ENCODE measurements at regions not wholly inside any gene's neighbourhood (a gene's known extent, or its start where the extent isn't known, plus 50 kb on each side); places are given as distances from the start of the nearest gene placed in this dataset.

- Histone ChIP-seq H3K4me2 (ENCODE audit: low read length, poor library complexity, severe bottlenecking) (no peak overlapping the region), H2BK120ac (ENCODE audit: low read depth, low read length) (no peak overlapping the region), H2BK5ac (ENCODE audit: low read depth, low read length, poor library complexity, severe bottlenecking) (no peak overlapping the region), H3K18ac (ENCODE audit: low read depth in 1 of 2, low read length in 2 of 2) (no peak overlapping the region), H4K91ac (ENCODE audit: low read length) (no peak overlapping the region), H3K14ac (ENCODE audit: low read length in 2 of 2) (no peak overlapping the region), H3K9ac (ENCODE audit: low read length) (no peak overlapping the region), H3K36me3 (ENCODE audit: control insufficient read depth in 1 of 2, insufficient read depth in 2 of 2, low read depth in 1 of 2, low read length in 2 of 2) (no peaks in the 10 kb centered on the region), H3K27me3 (ENCODE audit: control insufficient read depth in 1 of 2, insufficient read depth in 1 of 2, low read length in 2 of 2) (no peaks in the 10 kb centered on the region), H3K4me1 (ENCODE audit: control insufficient read depth, insufficient read depth, low read depth, low read length) (no peaks in the 10 kb centered on the region), H3K4me3 (ENCODE audit: insufficient read depth in 1 of 2, low read depth in 1 of 2, low read length in 2 of 2) (no peak overlapping the region), H2AK5ac (ENCODE audit: low read length, severe bottlenecking) (no peak overlapping the region), H3K4ac (ENCODE audit: low read depth in 1 of 2, low read length in 2 of 2) (no peak overlapping the region), H3K9me3 (ENCODE audit: control insufficient read depth, low read length) (no peaks in the 10 kb centered on the region), H3K23ac (ENCODE audit: low read length in 2 of 2) (no peak overlapping the region), H4K8ac (ENCODE audit: low read length) (no peak overlapping the region), H2AFZ (ENCODE audit: low read depth, low read length) (no peak overlapping the region), H2BK12ac (ENCODE audit: low read length in 2 of 2) (no peak overlapping the region), H3K79me1 (replicated peaks; ENCODE audit: low read length, poor library complexity, severe bottlenecking) (no peaks in the 10 kb centered on the region), H3K27ac (ENCODE audit: low read length, poor library complexity, severe bottlenecking) (no peak overlapping the region), H2BK15ac (ENCODE audit: low read depth, poor library complexity, severe bottlenecking) (no peak overlapping the region)
- no CpG with 5 or more reads among the region's 3 CpGs for WGBS
- no peak for DNase-seq
Measured at GRCh38 chr13:106804991-106805390, 237.1 kb upstream of the ARGLU1 start.

GRCh38 chr13:106802917-106803316 is 235.0 kb upstream of the ARGLU1 start:
- Histone ChIP-seq H3K4me3 (ENCODE audit: insufficient read depth in 1 of 2, low read depth in 1 of 2, low read length in 2 of 2) (no peak overlapping the region), H3K23ac (ENCODE audit: low read length in 2 of 2) (no peak overlapping the region)

GRCh38 chr13:106799781-106800335 is 231.9 kb upstream of the ARGLU1 start:
- Histone ChIP-seq H3K9ac (ENCODE audit: low read length) (no peak overlapping the region), H3K27ac (ENCODE audit: low read length, poor library complexity, severe bottlenecking) (no peak overlapping the region), H3K4ac (ENCODE audit: low read depth in 1 of 2, low read length in 2 of 2) (no peak overlapping the region), H3K36me3 (ENCODE audit: control insufficient read depth in 1 of 2, insufficient read depth in 2 of 2, low read depth in 1 of 2, low read length in 2 of 2) (no peaks in the 10 kb centered on the region), H4K8ac (ENCODE audit: low read length) (no peak overlapping the region), H2BK5ac (ENCODE audit: low read depth, low read length, poor library complexity, severe bottlenecking) (no peak overlapping the region), H3K14ac (ENCODE audit: low read length in 2 of 2) (no peak overlapping the region), H3K27me3 (ENCODE audit: control insufficient read depth in 1 of 2, insufficient read depth in 1 of 2, low read length in 2 of 2) (peaks cover 3 to 4% of the 10 kb centered on the region in 2 experiments), H4K91ac (ENCODE audit: low read length) (no peak overlapping the region), H3K23ac (ENCODE audit: low read length in 2 of 2) (no peak overlapping the region), H2BK120ac (ENCODE audit: low read depth, low read length) (no peak overlapping the region), H3K79me1 (replicated peaks; ENCODE audit: low read length, poor library complexity, severe bottlenecking) (no peaks in the 10 kb centered on the region), H3K4me2 (ENCODE audit: low read length, poor library complexity, severe bottlenecking) (no peak overlapping the region), H2BK12ac (ENCODE audit: low read length in 2 of 2) (no peak overlapping the region), H3K18ac (ENCODE audit: low read depth in 1 of 2, low read length in 2 of 2) (no peak overlapping the region), H3K4me1 (ENCODE audit: control insufficient read depth, insufficient read depth, low read depth, low read length) (no peaks in the 10 kb centered on the region), H2AFZ (ENCODE audit: low read depth, low read length) (no peak overlapping the region), H3K9me3 (ENCODE audit: control insufficient read depth, low read length) (no peaks in the 10 kb centered on the region), H2BK15ac (ENCODE audit: low read depth, poor library complexity, severe bottlenecking) (no peak overlapping the region), H3K4me3 (ENCODE audit: insufficient read depth in 1 of 2, low read depth in 1 of 2, low read length in 2 of 2) (no peak overlapping the region), H2AK5ac (ENCODE audit: low read length, severe bottlenecking) (no peak overlapping the region)
- 67% methylated on average over 9 of the region's 10 CpGs for WGBS
- DNase-seq, result no peak

More at GRCh38 chr13:106802917-106803316, 235.0 kb upstream of the ARGLU1 start:
- Histone ChIP-seq H3K14ac (ENCODE audit: low read length in 2 of 2) (no peak overlapping the region), H3K79me1 (replicated peaks; ENCODE audit: low read length, poor library complexity, severe bottlenecking) (no peaks in the 10 kb centered on the region), H4K8ac (ENCODE audit: low read length) (no peak overlapping the region), H2BK12ac (ENCODE audit: low read length in 2 of 2) (no peak overlapping the region), H3K27ac (ENCODE audit: low read length, poor library complexity, severe bottlenecking) (no peak overlapping the region), H3K4me1 (ENCODE audit: control insufficient read depth, insufficient read depth, low read depth, low read length) (no peaks in the 10 kb centered on the region), H3K9ac (ENCODE audit: low read length) (no peak overlapping the region), H3K4me2 (ENCODE audit: low read length, poor library complexity, severe bottlenecking) (no peak overlapping the region), H2BK5ac (ENCODE audit: low read depth, low read length, poor library complexity, severe bottlenecking) (no peak overlapping the region), H3K36me3 (ENCODE audit: control insufficient read depth in 1 of 2, insufficient read depth in 2 of 2, low read depth in 1 of 2, low read length in 2 of 2) (no peaks in the 10 kb centered on the region), H3K27me3 (ENCODE audit: control insufficient read depth in 1 of 2, insufficient read depth in 1 of 2, low read length in 2 of 2) (peaks cover 3 to 4% of the 10 kb centered on the region in 2 experiments), H2AFZ (ENCODE audit: low read depth, low read length) (no peak overlapping the region), H2BK120ac (ENCODE audit: low read depth, low read length) (no peak overlapping the region), H4K91ac (ENCODE audit: low read length) (no peak overlapping the region), H3K4ac (ENCODE audit: low read depth in 1 of 2, low read length in 2 of 2) (no peak overlapping the region), H2BK15ac (ENCODE audit: low read depth, poor library complexity, severe bottlenecking) (no peak overlapping the region), H2AK5ac (ENCODE audit: low read length, severe bottlenecking) (no peak overlapping the region), H3K18ac (ENCODE audit: low read depth in 1 of 2, low read length in 2 of 2) (no peak overlapping the region), H3K9me3 (ENCODE audit: control insufficient read depth, low read length) (no peaks in the 10 kb centered on the region)
- 84% methylated on average over 6 of the region's 6 CpGs for WGBS
- DNase-seq, result no peak

GRCh38 chr13:106797081-106797640 is 229.2 kb upstream of the ARGLU1 start:
- no peak overlapping the region for H3K4ac ChIP-seq (ENCODE audit: low read depth in 1 of 2, low read length in 2 of 2)
- H3K9ac ChIP-seq (ENCODE audit: low read length), result no peak overlapping the region
- H2AK5ac ChIP-seq (ENCODE audit: low read length, severe bottlenecking), result no peak overlapping the region
- H2BK15ac ChIP-seq (ENCODE audit: low read depth, poor library complexity, severe bottlenecking), result no peak overlapping the region
- H4K8ac ChIP-seq (ENCODE audit: low read length), result no peak overlapping the region
- H2BK12ac ChIP-seq (ENCODE audit: low read length in 2 of 2), result no peak overlapping the region
- no peak overlapping the region for H3K18ac ChIP-seq (ENCODE audit: low read depth in 1 of 2, low read length in 2 of 2)
- no peak overlapping the region for H3K4me2 ChIP-seq (ENCODE audit: low read length, poor library complexity, severe bottlenecking)
- peaks cover 3% of the 10 kb centered on the region for H3K9me3 ChIP-seq (ENCODE audit: control insufficient read depth, low read length)
- no peak overlapping the region for H3K14ac ChIP-seq (ENCODE audit: low read length in 2 of 2)
- DNase-seq, result no peak
- no peak overlapping the region for H2BK120ac ChIP-seq (ENCODE audit: low read depth, low read length)
- no peaks in the 10 kb centered on the region for H3K36me3 ChIP-seq (ENCODE audit: control insufficient read depth in 1 of 2, insufficient read depth in 2 of 2, low read depth in 1 of 2, low read length in 2 of 2)
- H2BK5ac ChIP-seq (ENCODE audit: low read depth, low read length, poor library complexity, severe bottlenecking), result no peak overlapping the region
- no peak overlapping the region for H3K4me3 ChIP-seq (ENCODE audit: insufficient read depth in 1 of 2, low read depth in 1 of 2, low read length in 2 of 2)
- H3K4me1 ChIP-seq (ENCODE audit: control insufficient read depth, insufficient read depth, low read depth, low read length), result no peaks in the 10 kb centered on the region
- 61% methylated on average over 5 of the region's 9 CpGs for WGBS
- no peak overlapping the region for H3K27ac ChIP-seq (ENCODE audit: low read length, poor library complexity, severe bottlenecking)
- no peaks in the 10 kb centered on the region for H3K79me1 ChIP-seq (replicated peaks; ENCODE audit: low read length, poor library complexity, severe bottlenecking)
- no peak overlapping the region for H4K91ac ChIP-seq (ENCODE audit: low read length)
- H3K23ac ChIP-seq (ENCODE audit: low read length in 2 of 2), result no peak overlapping the region
- no peak overlapping the region for H2AFZ ChIP-seq (ENCODE audit: low read depth, low read length)
- peaks cover 3 to 4% of the 10 kb centered on the region in 2 experiments for H3K27me3 ChIP-seq (ENCODE audit: control insufficient read depth in 1 of 2, insufficient read depth in 1 of 2, low read length in 2 of 2)

Measured in mesenchymal stem cell (in vitro differentiated cells and primary cell).